GM12878 (cell line): ENCODE measurements at regions not wholly inside any gene's neighbourhood (a gene's known extent, or its start where the extent isn't known, plus 50 kb on each side); places are given as distances from the start of the nearest gene placed in this dataset.

Experiments
- EP300 ChIP-seq, 2 experiments: fragments of 150-350 bp in 1 of 2; IDR thresholded peaks; 2 replicates each; pipeline ENCODE4 v1.6.1; 2011 to 2012; ENCODE audit warnings: low read depth in 2 of 2, low read length in 2 of 2, borderline replicate concordance in 1 of 2, improper control_type of control experiment in 1 of 2, inconsistent platforms in 1 of 2; ENCODE audit not compliant: control insufficient read depth in 1 of 2
- EZH2 ChIP-seq: IDR thresholded peaks from 2 replicates; pipeline ENCODE4 v1.6.1; 2012; ENCODE audit warnings: low read depth, mild to moderate bottlenecking, control low read depth, inconsistent platforms, low read length, borderline replicate concordance; ENCODE audit not compliant: control insufficient read depth
- POLR2A ChIP-seq: IDR thresholded peaks from 2 replicates; pipeline ENCODE4 v1.6.1; 2011; ENCODE audit warnings: low read depth, mild to moderate bottlenecking, low read length
- RFX5 ChIP-seq: IDR thresholded peaks from 2 replicates; pipeline ENCODE4 v1.6.1; 2011; ENCODE audit warnings: low read depth, low read length, improper control_type of control experiment
- TF ChIP-seq, protein P1 (sequence below), 3 experiments: IDR thresholded peaks in 2 of 3; conservative IDR thresholded peaks in 1 of 3; 2 replicates each; pipeline ENCODE4 v1.5.1; 2011; ENCODE audit warnings: low read depth in 3 of 3, low read length in 3 of 3, mild to moderate bottlenecking in 3 of 3, control low read depth in 2 of 3, moderate library complexity in 2 of 3, inconsistent platforms in 1 of 3, mixed read lengths in 1 of 3; ENCODE audit not compliant: control insufficient read depth in 2 of 3, insufficient read depth in 1 of 3; ENCODE audit errors: extremely low read depth in 1 of 3
- TF ChIP-seq, protein P2 (sequence below): IDR thresholded peaks from 2 replicates; pipeline ENCODE4 v1.6.1; 2011; ENCODE audit warnings: low read depth, mild to moderate bottlenecking, low read length, moderate library complexity, borderline replicate concordance; ENCODE audit errors: extremely low read depth

- TF ChIP-seq POLR2A = no peak
- TF ChIP-seq, protein P1, sequence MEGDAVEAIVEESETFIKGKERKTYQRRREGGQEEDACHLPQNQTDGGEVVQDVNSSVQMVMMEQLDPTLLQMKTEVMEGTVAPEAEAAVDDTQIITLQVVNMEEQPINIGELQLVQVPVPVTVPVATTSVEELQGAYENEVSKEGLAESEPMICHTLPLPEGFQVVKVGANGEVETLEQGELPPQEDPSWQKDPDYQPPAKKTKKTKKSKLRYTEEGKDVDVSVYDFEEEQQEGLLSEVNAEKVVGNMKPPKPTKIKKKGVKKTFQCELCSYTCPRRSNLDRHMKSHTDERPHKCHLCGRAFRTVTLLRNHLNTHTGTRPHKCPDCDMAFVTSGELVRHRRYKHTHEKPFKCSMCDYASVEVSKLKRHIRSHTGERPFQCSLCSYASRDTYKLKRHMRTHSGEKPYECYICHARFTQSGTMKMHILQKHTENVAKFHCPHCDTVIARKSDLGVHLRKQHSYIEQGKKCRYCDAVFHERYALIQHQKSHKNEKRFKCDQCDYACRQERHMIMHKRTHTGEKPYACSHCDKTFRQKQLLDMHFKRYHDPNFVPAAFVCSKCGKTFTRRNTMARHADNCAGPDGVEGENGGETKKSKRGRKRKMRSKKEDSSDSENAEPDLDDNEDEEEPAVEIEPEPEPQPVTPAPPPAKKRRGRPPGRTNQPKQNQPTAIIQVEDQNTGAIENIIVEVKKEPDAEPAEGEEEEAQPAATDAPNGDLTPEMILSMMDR (IDR thresholded peaks at IDR 0.05 in 2 of 3, conservative IDR thresholded peaks at IDR 0.05 in 1 of 3; ENCODE audit: control insufficient read depth in 2 of 3, extremely low read depth in 1 of 3, insufficient read depth in 1 of 3, low read depth in 3 of 3, low read length in 3 of 3) = no peak
- TF ChIP-seq, protein P2, sequence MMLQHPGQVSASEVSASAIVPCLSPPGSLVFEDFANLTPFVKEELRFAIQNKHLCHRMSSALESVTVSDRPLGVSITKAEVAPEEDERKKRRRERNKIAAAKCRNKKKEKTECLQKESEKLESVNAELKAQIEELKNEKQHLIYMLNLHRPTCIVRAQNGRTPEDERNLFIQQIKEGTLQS = no peak
- no peak for TF ChIP-seq EP300 (IDR thresholded peaks at IDR 0.05; ENCODE audit: borderline replicate concordance in 1 of 2, control insufficient read depth in 1 of 2, low read depth in 2 of 2, low read length in 2 of 2)
- no peak for TF ChIP-seq EZH2
- TF ChIP-seq RFX5 = no peak
Observed at GRCh38 chr16:49010879-49011278, 270.8 kb downstream of the CBLN1 start.
